Fibroblast of lung (primary cell): ENCODE measurements at regions not wholly inside any gene's neighbourhood (a gene's known extent, or its start where the extent isn't known, plus 50 kb on each side); places are given as distances from the start of the nearest gene placed in this dataset.

Experiments
- DNase-seq, 2 donors: peaks; one replicate each; pipeline versions ENCODE4 v3.0.0 to v3.0.0-alpha.2; 2010; ENCODE audit warnings: low read depth in 2 of 2
- H2AFZ ChIP-seq: 2 replicates; pipeline ENCODE4 v1.5.1; 2012; ENCODE audit warnings: low read length, control low read depth, inconsistent platforms
- H3K27ac ChIP-seq: 2 replicates; pipeline ENCODE4 v1.5.1; 2011; ENCODE audit warnings: low read length, control low read depth; ENCODE audit not compliant: insufficient read depth
- H3K27me3 ChIP-seq: 2 replicates; pipeline ENCODE4 v1.5.1; 2011; ENCODE audit warnings: mild to moderate bottlenecking, low read length; ENCODE audit not compliant: control insufficient read depth, insufficient read depth
- H3K36me3 ChIP-seq: 2 replicates; pipeline ENCODE4 v1.5.1; 2011; ENCODE audit warnings: low read length; ENCODE audit not compliant: control insufficient read depth, insufficient read depth
- H3K4me1 ChIP-seq: 2 replicates; pipeline ENCODE4 v1.5.1; 2011; ENCODE audit warnings: low read length; ENCODE audit not compliant: control insufficient read depth, insufficient read depth; ENCODE audit errors: extremely low read depth
- H3K4me2 ChIP-seq: 2 replicates; pipeline ENCODE4 v1.5.1; 2011; ENCODE audit warnings: low read length, control low read depth; ENCODE audit not compliant: insufficient read depth; ENCODE audit errors: extremely low read depth
- H3K4me3 ChIP-seq, 4 experiments: fragments of 200-600 bp in 1 of 4; sonication (generic) in 1 of 4; replicated peaks in 1 of 4; 2 replicates each; pipeline ENCODE4 v1.5.1; 2011 to 2016; ENCODE audit warnings: low read length in 4 of 4, low read depth in 3 of 4, mild to moderate bottlenecking in 3 of 4, control low read depth in 2 of 4, inconsistent platforms in 1 of 4, mixed read lengths in 1 of 4; ENCODE audit not compliant: insufficient read depth in 1 of 4; ENCODE audit errors: control extremely low read depth in 1 of 4
- H3K79me2 ChIP-seq: 2 replicates; pipeline ENCODE4 v1.5.1; 2012; ENCODE audit warnings: mild to moderate bottlenecking, low read length, inconsistent platforms; ENCODE audit not compliant: control insufficient read depth, insufficient read depth
- H3K9ac ChIP-seq: 2 replicates; pipeline ENCODE4 v1.5.1; 2011; ENCODE audit warnings: mild to moderate bottlenecking, low read length, control low read depth; ENCODE audit not compliant: insufficient read depth
- H3K9me3 ChIP-seq: 2 replicates; pipeline ENCODE4 v1.5.1; 2012; ENCODE audit warnings: low read depth, low read length; ENCODE audit not compliant: control insufficient read depth, insufficient read depth
- H4K20me1 ChIP-seq: 2 replicates; pipeline ENCODE4 v1.5.1; 2011; ENCODE audit warnings: low read length; ENCODE audit not compliant: control insufficient read depth, insufficient read depth; ENCODE audit errors: extremely low read depth
- CTCF ChIP-seq, 2 donors: IDR thresholded peaks in 1 of 2; conservative IDR thresholded peaks in 1 of 2; 1 replicate in 1 of 2; 2 replicates in 1 of 2; pipeline ENCODE4 v1.5.1; 2011 to 2012; ENCODE audit warnings: low read length in 2 of 2, control low read depth in 1 of 2, inconsistent platforms in 1 of 2, low read depth in 1 of 2, mild to moderate bottlenecking in 1 of 2
- EZH2 ChIP-seq: IDR thresholded peaks from 2 replicates; pipeline ENCODE4 v1.5.1; 2012; ENCODE audit warnings: low read length, control low read depth, mild to moderate bottlenecking; ENCODE audit errors: missing control alignments

GRCh38 chr9:103661663-103662062 is 432.4 kb upstream of the SMC2 start:
- Histone ChIP-seq H3K9ac (no peak overlapping the region), H3K4me2 (no peak overlapping the region), H3K9me3 (no peaks in the 10 kb centered on the region), H3K79me2 (no peaks in the 10 kb centered on the region), H2AFZ (no peak overlapping the region), H4K20me1 (no peaks in the 10 kb centered on the region), H3K4me3 (no peak overlapping the region), H3K27me3 (no peaks in the 10 kb centered on the region), H3K4me1 (no peaks in the 10 kb centered on the region), H3K27ac (no peak overlapping the region), H3K36me3 (no peaks in the 10 kb centered on the region)
- no peak for DNase-seq
- TF ChIP-seq EZH2 (no peak), CTCF (conservative IDR thresholded peaks at IDR 0.05 in 1 of 2, IDR thresholded peaks at IDR 0.05 in 1 of 2; ENCODE audit: low read depth in 1 of 2, low read length in 2 of 2) (no peak)

- Histone ChIP-seq H4K20me1 (no peaks in the 10 kb centered on the region), H3K27me3 (no peaks in the 10 kb centered on the region), H3K36me3 (no peaks in the 10 kb centered on the region), H3K4me3 (no peak overlapping the region), H3K4me2 (no peak overlapping the region), H3K27ac (no peak overlapping the region), H3K9ac (no peak overlapping the region), H3K79me2 (no peaks in the 10 kb centered on the region), H3K9me3 (no peaks in the 10 kb centered on the region), H3K4me1 (no peaks in the 10 kb centered on the region), H2AFZ (no peak overlapping the region)
- DNase-seq = no peak
- TF ChIP-seq EZH2 (no peak), CTCF (conservative IDR thresholded peaks at IDR 0.05 in 1 of 2, IDR thresholded peaks at IDR 0.05 in 1 of 2; ENCODE audit: low read depth in 1 of 2, low read length in 2 of 2) (no peak)
Measured at GRCh38 chr9:103669296-103669695, 424.8 kb upstream of the SMC2 start.

DNA sequence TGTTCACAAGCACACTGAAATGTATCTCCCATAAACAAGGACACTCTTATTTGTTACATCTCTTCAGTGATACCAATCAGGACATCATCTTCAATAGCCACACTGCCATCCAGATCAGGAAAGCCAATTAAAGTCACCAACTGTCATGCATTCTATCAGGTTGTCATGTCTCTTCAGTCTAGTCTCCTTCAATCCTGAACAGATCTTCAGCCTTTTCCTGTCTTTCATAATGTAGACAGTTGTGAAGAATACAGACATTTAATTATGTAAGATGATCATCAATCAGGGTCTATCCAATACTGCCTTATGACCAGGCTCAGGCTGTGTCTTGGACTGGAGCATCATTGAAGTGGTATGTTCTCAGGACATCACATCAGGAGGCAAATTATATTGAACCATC is 419.8 kb upstream of the SMC2 start:
- H3K9me3 ChIP-seq = no peaks in the 10 kb centered on the region
- H3K36me3 ChIP-seq = no peaks in the 10 kb centered on the region
- H4K20me1 ChIP-seq = no peaks in the 10 kb centered on the region
- no peak overlapping the region for H3K27ac ChIP-seq
- no peak overlapping the region for H3K4me3 ChIP-seq
- no peak for DNase-seq
- no peaks in the 10 kb centered on the region for H3K27me3 ChIP-seq
- TF ChIP-seq CTCF (conservative IDR thresholded peaks at IDR 0.05 in 1 of 2, IDR thresholded peaks at IDR 0.05 in 1 of 2; ENCODE audit: low read depth in 1 of 2, low read length in 2 of 2) (no peak), EZH2 (no peak)
- H3K9ac ChIP-seq = no peak overlapping the region
- no peaks in the 10 kb centered on the region for H3K79me2 ChIP-seq
- no peak overlapping the region for H2AFZ ChIP-seq
- no peaks in the 10 kb centered on the region for H3K4me1 ChIP-seq
- no peak overlapping the region for H3K4me2 ChIP-seq
